ENCODE measurements at regions not wholly inside any gene's neighbourhood (a gene's known extent, or its start where the extent isn't known, plus 50 kb on each side); places are given as distances from the start of the nearest gene placed in this dataset.
"Not testable (repeated sequence)": the region's sequence is repeated elsewhere in the genome, so short reads cannot be mapped to it uniquely, and the experiment has no call there.

GRCh38 chr14:18879547-18879946 is 87.7 kb upstream of the POTEM start:
- DNase-seq (ENCODE audit: low spot score); H3K36me3 Mint-ChIP-seq; H3K27me3 Mint-ChIP-seq; H3K4me1 Mint-ChIP-seq (ENCODE audit: low read depth in 2 of 2); H3K9me3 Mint-ChIP-seq; H3K4me3 Mint-ChIP-seq; H3K27ac Mint-ChIP-seq; ATAC-seq: not testable (repeated sequence)

- DNase-seq (ENCODE audit: low spot score); H3K4me3 Mint-ChIP-seq; H3K27me3 Mint-ChIP-seq; H3K4me1 Mint-ChIP-seq (ENCODE audit: low read depth in 2 of 2); H3K36me3 Mint-ChIP-seq; H3K9me3 Mint-ChIP-seq; H3K27ac Mint-ChIP-seq: not testable (repeated sequence)
- ATAC-seq = peak in 1 of 2 donors; percentile 20
Measured at GRCh38 chr14:18880519-18880918, 86.7 kb upstream of the POTEM start.

GRCh38 chr14:18881149-18881859 is 85.9 kb upstream of the POTEM start:
- not testable (repeated sequence) for H3K4me3 Mint-ChIP-seq; ATAC-seq; H3K9me3 Mint-ChIP-seq; H3K27ac Mint-ChIP-seq; H3K27me3 Mint-ChIP-seq; H3K4me1 Mint-ChIP-seq (ENCODE audit: low read depth in 2 of 2); DNase-seq (ENCODE audit: low spot score); H3K36me3 Mint-ChIP-seq

DNA sequence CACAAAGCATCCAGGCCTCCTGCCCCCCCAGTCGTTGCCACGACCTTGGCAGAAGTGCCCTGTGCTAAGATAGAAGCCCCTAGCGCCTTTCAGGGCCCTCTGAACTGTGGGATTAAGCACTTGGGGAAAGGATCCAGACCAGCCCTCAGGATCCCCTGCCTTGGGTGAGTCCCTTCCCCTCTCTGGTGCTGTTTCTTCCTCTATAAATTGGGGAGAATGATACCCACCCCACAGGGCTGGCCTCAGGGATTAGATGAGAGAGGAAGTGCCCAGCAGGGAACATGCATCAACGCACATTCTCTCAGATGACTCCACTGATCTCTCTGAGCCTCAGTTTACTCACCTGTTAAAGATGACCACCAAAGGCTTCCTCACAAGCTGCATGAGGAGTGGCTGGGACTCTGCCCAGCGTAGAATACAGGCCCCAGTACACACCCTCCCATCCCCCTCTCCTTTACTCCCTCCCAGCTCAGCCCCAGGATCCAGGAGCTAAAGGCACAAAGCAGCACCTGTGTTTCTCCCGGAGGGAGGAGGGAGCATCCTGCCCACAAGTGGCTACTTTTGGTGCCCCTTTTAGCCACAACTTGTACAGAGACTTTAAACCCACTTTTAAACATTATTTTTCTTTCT is 85.3 kb upstream of the POTEM start:
- not testable (repeated sequence) for H3K27ac Mint-ChIP-seq; H3K9me3 Mint-ChIP-seq; H3K4me1 Mint-ChIP-seq (ENCODE audit: low read depth in 2 of 2); H3K36me3 Mint-ChIP-seq; DNase-seq (ENCODE audit: low spot score); H3K27me3 Mint-ChIP-seq; H3K4me3 Mint-ChIP-seq
- peak in 1 of 2 donors; percentile 43 for ATAC-seq

- not testable (repeated sequence) for ATAC-seq; H3K4me3 Mint-ChIP-seq; H3K27me3 Mint-ChIP-seq; H3K36me3 Mint-ChIP-seq; DNase-seq (ENCODE audit: low spot score); H3K27ac Mint-ChIP-seq; H3K9me3 Mint-ChIP-seq; H3K4me1 Mint-ChIP-seq (ENCODE audit: low read depth in 2 of 2)
Measured at GRCh38 chr14:18890201-18890600, 77.0 kb upstream of the POTEM start.

- H3K36me3 Mint-ChIP-seq; DNase-seq (ENCODE audit: low spot score); H3K4me1 Mint-ChIP-seq (ENCODE audit: low read depth in 2 of 2); H3K27ac Mint-ChIP-seq; H3K4me3 Mint-ChIP-seq; H3K27me3 Mint-ChIP-seq; H3K9me3 Mint-ChIP-seq: not testable (repeated sequence)
- peak in 1 of 2 donors; percentile 58 for ATAC-seq
Measured at GRCh38 chr14:18913860-18914259, 53.4 kb upstream of the POTEM start.

GRCh38 chr14:18914526-18914925 is 52.7 kb upstream of the POTEM start:
- H3K4me1 Mint-ChIP-seq (ENCODE audit: low read depth in 2 of 2); DNase-seq (ENCODE audit: low spot score); H3K9me3 Mint-ChIP-seq; H3K27me3 Mint-ChIP-seq; H3K27ac Mint-ChIP-seq; H3K36me3 Mint-ChIP-seq; H3K4me3 Mint-ChIP-seq; ATAC-seq: not testable (repeated sequence)
